OCI-LY1 (cell line): ENCODE measurements at regions not wholly inside any gene's neighbourhood (a gene's known extent, or its start where the extent isn't known, plus 50 kb on each side); places are given as distances from the start of the nearest gene placed in this dataset.

Source experiments
- H2AFZ ChIP-seq: fragments of 200-600 bp; sonication (generic), shearing (Covaris generic); 2 replicates; pipeline ENCODE4 v1.6.0; 2014; ENCODE audit warnings: antibody characterized with exemption, mild to moderate bottlenecking, low read length
- H3F3A ChIP-seq: fragments of 200-600 bp; sonication (generic), shearing (Covaris generic); 2 replicates; pipeline ENCODE4 v1.6.0; 2014; ENCODE audit warnings: mild to moderate bottlenecking, antibody characterized with exemption, low read length, moderate library complexity; ENCODE audit not compliant: insufficient read depth
- H3K27ac ChIP-seq: fragments of 200-600 bp; sonication (generic); 2 replicates; pipeline ENCODE4 v1.5.1; 2014; ENCODE audit warnings: low read length, mixed run types, mild to moderate bottlenecking, low read depth; ENCODE audit not compliant: poor library complexity, severe bottlenecking
- H3K27me3 ChIP-seq: fragments of 200-600 bp; sonication (generic); 2 replicates; pipeline ENCODE4 v1.6.0; 2014; ENCODE audit warnings: antibody characterized with exemption, mild to moderate bottlenecking, low read length, moderate library complexity; ENCODE audit not compliant: insufficient read depth
- H3K36me3 ChIP-seq: fragments of 200-600 bp; sonication (generic); 2 replicates; pipeline ENCODE4 v1.6.1; 2014; ENCODE audit warnings: mild to moderate bottlenecking, antibody characterized with exemption, low read length, moderate library complexity, mixed read lengths; ENCODE audit not compliant: insufficient read depth
- H3K4me1 ChIP-seq: fragments of 200-600 bp; sonication (generic); 2 replicates; pipeline ENCODE4 v1.5.1; 2014; ENCODE audit warnings: mild to moderate bottlenecking, low read length, moderate library complexity; ENCODE audit not compliant: insufficient read depth, severe bottlenecking
- H3K4me2 ChIP-seq: fragments of 200-600 bp; sonication (generic), shearing (Covaris generic); 2 replicates; pipeline ENCODE4 v1.6.1; 2014; ENCODE audit warnings: low read length
- H3K4me3 ChIP-seq: fragments of 200-600 bp; sonication (generic); 2 replicates; pipeline ENCODE4 v1.5.1; 2014; ENCODE audit warnings: low read length, low read depth, mild to moderate bottlenecking, mixed read lengths; ENCODE audit not compliant: poor library complexity, severe bottlenecking
- H3K79me2 ChIP-seq: fragments of 200-600 bp; shearing (Covaris generic); 2 replicates; pipeline ENCODE4 v1.6.1; 2016; ENCODE audit warnings: mixed run types, low read length, mixed read lengths; ENCODE audit not compliant: insufficient read depth
- H3K9ac ChIP-seq: fragments of 200-600 bp; sonication (generic), shearing (Covaris generic); 2 replicates; pipeline ENCODE4 v1.6.1; 2014; ENCODE audit warnings: mild to moderate bottlenecking, low read length, mixed read lengths
- H3K9me2 ChIP-seq: fragments of 200-600 bp; sonication (generic), shearing (Covaris generic); 2 replicates; pipeline ENCODE4 v1.6.1; 2014; ENCODE audit warnings: low read depth, mild to moderate bottlenecking, low read length, mixed read lengths
- H3K9me3 ChIP-seq: fragments of 200-600 bp; shearing (Covaris generic); 2 replicates; pipeline ENCODE4 v1.6.1; 2014; ENCODE audit warnings: low read length, mixed read lengths
- H4K20me1 ChIP-seq: fragments of 200-600 bp; sonication (generic), shearing (Covaris generic); 2 replicates; pipeline ENCODE4 v1.6.0; 2016; ENCODE audit warnings: mild to moderate bottlenecking, low read length; ENCODE audit not compliant: insufficient read depth
- CTCF ChIP-seq: fragments of 200-600 bp; sonication (generic), shearing (Covaris generic); IDR thresholded peaks from 2 replicates; pipeline ENCODE4 v1.5.1; 2017; ENCODE audit warnings: mild to moderate bottlenecking, antibody characterized with exemption, low read length, moderate library complexity, mixed read lengths
- EZH2 ChIP-seq: fragments of 200-600 bp; sonication (generic), shearing (Covaris generic); IDR thresholded peaks from 2 replicates; pipeline ENCODE4 v1.8.0; 2017; ENCODE audit warnings: borderline replicate concordance, mixed run types, mild to moderate bottlenecking, antibody characterized with exemption, low read length, moderate library complexity, mixed read lengths

- Histone ChIP-seq H3K27ac (no peak overlapping the region), H3K27me3 (no peaks in the 10 kb centered on the region), H3K79me2 (no peaks in the 10 kb centered on the region), H3K9me2 (no peaks in the 10 kb centered on the region), H3K36me3 (no peaks in the 10 kb centered on the region), H3K4me2 (no peak overlapping the region), H3K9ac (no peak overlapping the region), H3K4me1 (no peaks in the 10 kb centered on the region), H4K20me1 (no peaks in the 10 kb centered on the region), H3F3A (no peaks in the 10 kb centered on the region), H2AFZ (no peak overlapping the region), H3K9me3 (no peaks in the 10 kb centered on the region), H3K4me3 (no peak overlapping the region)
- TF ChIP-seq CTCF = no peak
- TF ChIP-seq EZH2 = no peak
Measured at GRCh38 chr6:11833626-11834592, 55.3 kb upstream of the ADTRP start.

- no peaks in the 10 kb centered on the region for H4K20me1 ChIP-seq
- H2AFZ ChIP-seq = no peak overlapping the region
- H3K4me3 ChIP-seq = no peak overlapping the region
- no peaks in the 10 kb centered on the region for H3K4me1 ChIP-seq
- H3K9me2 ChIP-seq = no peaks in the 10 kb centered on the region
- no peak overlapping the region for H3K4me2 ChIP-seq
- no peak for TF ChIP-seq EZH2
- no peak for TF ChIP-seq CTCF
- no peak overlapping the region for H3K9ac ChIP-seq
- H3K79me2 ChIP-seq = no peaks in the 10 kb centered on the region
- H3K27ac ChIP-seq = no peak overlapping the region
- no peaks in the 10 kb centered on the region for H3K36me3 ChIP-seq
- H3F3A ChIP-seq = no peaks in the 10 kb centered on the region
- no peaks in the 10 kb centered on the region for H3K9me3 ChIP-seq
- H3K27me3 ChIP-seq = no peaks in the 10 kb centered on the region; the same call in 1 of the 2 replicates
Measured at GRCh38 chr6:11831653-11832052, 53.0 kb upstream of the ADTRP start.

- Histone ChIP-seq H3K27me3 (peaks cover 2% of the 10 kb centered on the region; the same call in 1 of the 2 replicates), H3K9me3 (no peaks in the 10 kb centered on the region), H4K20me1 (no peaks in the 10 kb centered on the region), H3K36me3 (no peaks in the 10 kb centered on the region), H3K4me1 (no peaks in the 10 kb centered on the region), H3K4me2 (no peak overlapping the region), H3K9me2 (no peaks in the 10 kb centered on the region), H2AFZ (no peak overlapping the region), H3K79me2 (no peaks in the 10 kb centered on the region), H3F3A (no peaks in the 10 kb centered on the region), H3K9ac (no peak overlapping the region), H3K4me3 (no peak overlapping the region), H3K27ac (no peak overlapping the region)
- TF ChIP-seq EZH2 = no peak
- TF ChIP-seq CTCF = no peak
Measured at GRCh38 chr6:11830520-11830919, 51.9 kb upstream of the ADTRP start.
